HFF-Myc (cell line): ENCODE measurements at regions not wholly inside any gene's neighbourhood (a gene's known extent, or its start where the extent isn't known, plus 50 kb on each side); places are given as distances from the start of the nearest gene placed in this dataset.
"Not testable (repeated sequence)": the region's sequence is repeated elsewhere in the genome, so short reads cannot be mapped to it uniquely, and the experiment has no call there.

Source experiments
- DNase-seq: peaks from one replicate; pipeline ENCODE4 v3.0.0-alpha.2; 2011; ENCODE audit warnings: low read depth; ENCODE audit errors: extremely low read depth
- H3K4me3 ChIP-seq: replicated peaks from 2 replicates; pipeline ENCODE4 v1.5.1; 2011; ENCODE audit warnings: low read depth, mild to moderate bottlenecking, control low read depth, low read length
- CTCF ChIP-seq: IDR thresholded peaks from 2 replicates; pipeline ENCODE4 v1.5.1; 2012; ENCODE audit warnings: mild to moderate bottlenecking, low read depth, low read length, control low read depth; ENCODE audit errors: missing control alignments

GRCh38 chr10:120208488-120208887 is 248.5 kb upstream of the PLPP4 start:
- no peak for TF ChIP-seq CTCF
- no peak for DNase-seq
- H3K4me3 ChIP-seq, result no peak overlapping the region

GRCh38 chr10:120209124-120209762 is 247.8 kb upstream of the PLPP4 start:
- no peak overlapping the region for H3K4me3 ChIP-seq
- DNase-seq, result no peak
- no peak for TF ChIP-seq CTCF

DNA sequence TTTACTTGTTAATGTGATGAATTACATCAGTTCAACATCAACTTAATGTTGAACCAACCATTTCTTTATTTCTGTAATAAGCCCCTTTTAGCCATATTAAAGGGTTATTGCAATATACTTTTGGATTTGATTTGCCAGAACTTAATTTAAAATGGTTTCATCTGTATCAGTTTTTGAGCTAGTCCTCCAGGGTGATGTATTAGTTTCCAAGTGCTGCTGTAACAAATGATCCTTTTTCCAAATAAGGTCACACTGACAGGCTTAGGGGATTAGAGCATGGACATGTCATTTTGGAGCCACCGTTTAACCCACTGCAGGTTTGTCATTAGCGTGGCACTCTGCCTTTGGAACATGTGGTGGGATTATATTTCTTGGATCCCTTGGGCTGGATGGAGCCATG is 244.8 kb upstream of the PLPP4 start:
- DNase-seq, result no peak
- no peak overlapping the region for H3K4me3 ChIP-seq
- no peak for TF ChIP-seq CTCF

DNA sequence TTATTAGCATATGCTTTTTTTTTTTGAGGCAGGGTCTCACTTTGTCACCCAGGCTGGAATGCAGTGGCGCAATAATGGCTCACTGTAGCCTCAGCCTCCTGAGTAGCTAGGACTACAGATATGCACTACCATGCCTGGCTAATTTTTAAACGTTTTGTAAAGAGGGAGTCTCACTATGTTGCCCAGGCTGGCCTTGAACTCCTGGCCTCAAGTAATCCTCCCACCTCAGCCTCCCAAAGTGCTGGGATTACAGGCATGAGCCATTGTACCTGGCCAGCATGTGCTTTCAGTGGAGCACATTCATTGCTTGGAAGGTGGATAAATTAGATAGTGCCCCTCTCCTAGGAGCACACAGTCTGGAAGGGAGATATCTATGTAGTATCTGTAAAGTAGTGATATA is 243.7 kb upstream of the PLPP4 start:
- DNase-seq, result not testable (repeated sequence)

DNA sequence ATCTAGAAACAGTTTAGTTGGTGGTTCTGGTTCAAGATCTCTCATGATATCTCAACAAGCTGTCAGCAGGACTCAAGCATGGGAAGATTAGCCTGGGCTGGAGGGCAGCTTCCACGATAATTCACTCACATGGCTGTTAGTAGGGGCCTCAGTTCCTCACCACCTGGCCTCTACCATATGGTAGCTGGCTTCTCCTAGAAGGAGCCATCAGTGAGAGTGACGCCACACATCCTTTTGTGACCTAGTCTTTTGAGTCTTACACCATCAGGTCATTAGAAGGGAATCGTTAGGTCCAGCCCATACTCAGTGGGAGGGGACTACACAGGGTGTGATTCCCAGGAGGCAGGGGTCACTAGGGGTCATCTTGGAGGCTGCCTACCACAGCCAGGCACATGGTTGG is 239.3 kb upstream of the PLPP4 start:
- no peak for TF ChIP-seq CTCF
- no peak for DNase-seq
- no peak overlapping the region for H3K4me3 ChIP-seq

More for the DNA sequence above, 243.7 kb upstream of the PLPP4 start:
- H3K4me3 ChIP-seq, result not testable (repeated sequence)

DNA sequence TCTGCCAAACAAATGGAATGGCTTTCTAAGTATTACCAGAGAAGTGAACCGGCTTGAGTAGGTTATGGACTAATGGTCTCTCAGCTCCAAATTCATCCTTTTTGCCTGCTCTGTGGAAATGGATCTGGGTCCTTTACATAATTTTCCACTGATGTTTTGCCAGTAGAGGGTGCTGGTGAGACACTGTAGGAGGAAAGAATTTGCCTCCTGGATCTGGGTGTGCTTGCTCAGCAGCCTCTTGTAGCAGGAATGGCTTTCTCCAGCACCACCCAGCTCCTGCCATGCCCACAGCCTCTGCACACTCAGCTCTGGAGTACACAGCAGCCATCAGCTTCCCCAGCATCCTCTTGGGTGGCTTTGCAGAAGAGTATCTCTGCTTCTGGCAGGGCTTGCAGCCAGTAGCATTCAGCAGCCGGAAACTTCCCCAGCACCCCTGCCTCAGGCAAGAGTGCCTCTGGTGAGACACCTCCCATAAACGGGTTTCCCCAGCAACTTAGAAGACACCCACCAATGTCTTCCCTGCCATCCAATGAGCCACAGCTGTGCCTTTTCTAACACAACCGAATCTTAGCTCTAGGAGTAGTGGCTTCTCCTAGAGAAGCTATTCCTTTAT is 235.0 kb upstream of the PLPP4 start:
- TF ChIP-seq CTCF, result peak; percentile 57
- peak; percentile 36 for DNase-seq
- H3K4me3 ChIP-seq, result no peak overlapping the region

- H3K4me3 ChIP-seq, result no peak overlapping the region
- no peak for DNase-seq
- TF ChIP-seq CTCF, result no peak
These were observed 227.4 kb upstream of the PLPP4 start for GRCh38 chr10:120229641-120230040.

DNA sequence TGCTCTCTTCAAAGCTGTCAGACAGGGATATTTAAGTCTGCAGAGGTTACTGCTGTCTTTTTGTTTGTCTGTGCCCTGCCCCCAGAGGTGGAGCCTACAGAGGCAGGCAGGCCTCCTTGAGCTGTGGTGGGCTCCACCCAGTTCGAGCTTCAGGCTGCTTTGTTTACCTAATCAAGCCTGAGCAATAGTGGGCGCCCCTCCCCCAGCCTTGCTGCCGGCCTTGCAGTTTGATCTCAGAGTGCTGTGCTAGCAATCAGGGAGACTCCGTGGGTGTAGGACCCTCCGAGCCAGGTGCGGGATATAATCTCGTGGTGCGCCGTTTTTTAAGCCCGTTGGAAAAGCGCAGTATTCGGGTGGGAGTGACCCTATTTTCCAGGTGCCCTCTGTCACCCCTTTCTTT is 217.3 kb upstream of the PLPP4 start:
- H3K4me3 ChIP-seq, DNase-seq: not testable (repeated sequence)
